ENCODE measurements at regions not wholly inside any gene's neighbourhood (a gene's known extent, or its start where the extent isn't known, plus 50 kb on each side); places are given as distances from the start of the nearest gene placed in this dataset.

DNA sequence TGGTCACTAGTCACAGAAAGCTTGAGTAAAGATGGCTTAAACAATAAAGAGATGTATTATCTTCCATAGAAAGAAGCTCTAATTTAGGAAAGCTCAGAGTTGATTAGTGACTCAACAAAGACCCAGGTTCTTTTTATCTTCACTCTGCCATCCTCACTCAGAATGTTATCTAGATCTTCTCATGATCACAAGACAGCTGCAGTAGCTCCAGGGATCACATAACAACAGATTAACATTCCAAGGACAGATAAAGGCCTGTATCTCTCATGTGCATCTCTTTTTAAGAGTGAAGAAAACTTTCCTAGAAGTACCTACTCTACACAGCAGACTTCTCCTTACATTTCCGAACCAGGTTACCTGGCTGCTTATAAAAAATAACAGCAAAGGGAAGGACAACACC, 368.7 kb upstream of the PROX1 start:
- TF ChIP-seq TAF1 (IDR thresholded peaks at IDR 0.05; ENCODE audit: borderline replicate concordance, insufficient read depth, low read length), result no peak
- TF ChIP-seq POLR2AphosphoS5 (IDR thresholded peaks at IDR 0.05; ENCODE audit: low read depth, low read length), result no peak
